Stimulated activated naive CD8-positive, alpha-beta T cell treated with anti-CD3 and anti-CD28 coated beads, Interleukin-15, amount 100 ng/mL, for 72 hours (primary cell): ENCODE measurements at regions not wholly inside any gene's neighbourhood (a gene's known extent, or its start where the extent isn't known, plus 50 kb on each side); places are given as distances from the start of the nearest gene placed in this dataset.

Experiments
- ATAC-seq: fragments of 150-1000 bp; cut with Tn5 transposase; 2 replicates; pipeline ENCODE4 v1.10.0; 2021; ENCODE audit warnings: mild to moderate bottlenecking, moderate library complexity
- DNase-seq, 2 donors: peaks; one replicate each; pipeline ENCODE4 v3.0.0; 2021 to 2022
- H3K27ac Mint-ChIP-seq, 2 donors: one replicate each; pipeline ENCODE4 v1.8.0; 2022; ENCODE audit warnings: mild to moderate bottlenecking in 2 of 2, mixed read lengths in 2 of 2, moderate library complexity in 2 of 2
- H3K27me3 Mint-ChIP-seq: one replicate; pipeline ENCODE4 v1.8.0; 2022; ENCODE audit warnings: mixed read lengths
- H3K4me1 Mint-ChIP-seq: one replicate; pipeline ENCODE4 v1.8.0; 2022; ENCODE audit warnings: mild to moderate bottlenecking, mixed read lengths
- H3K4me3 Mint-ChIP-seq, 2 donors: one replicate each; pipeline ENCODE4 v1.8.0; 2022; ENCODE audit warnings: mild to moderate bottlenecking in 2 of 2, mixed read lengths in 2 of 2, moderate library complexity in 1 of 2
- H3K9me3 Mint-ChIP-seq, 2 donors: one replicate each; pipeline ENCODE4 v1.8.0; 2022; ENCODE audit warnings: mixed read lengths in 2 of 2

- Mint-ChIP-seq H3K9me3 (no peaks in the 10 kb centered on the region), H3K4me3 (no peak overlapping the region), H3K27me3 (peaks cover 17% of the 10 kb centered on the region), H3K4me1 (no peaks in the 10 kb centered on the region), H3K27ac (no peak overlapping the region)
- ATAC-seq (no peak), DNase-seq (no peak)
These were observed 138.8 kb downstream of the RCN1 start for GRCh38 chr11:32229576-32230240.

- no peaks in the 10 kb centered on the region for H3K9me3 Mint-ChIP-seq
- DNase-seq (peak in 1 of 2 donors; percentile 3), ATAC-seq (peak; percentile 64)
- H3K4me1 Mint-ChIP-seq, result no peaks in the 10 kb centered on the region
- no peak overlapping the region for H3K4me3 Mint-ChIP-seq
- peak overlapping the region in 1 of 2 donors; percentile 2 for H3K27ac Mint-ChIP-seq
- peaks cover 17% of the 10 kb centered on the region for H3K27me3 Mint-ChIP-seq
These were observed 141.1 kb downstream of the RCN1 start for GRCh38 chr11:32231909-32232493.

- H3K27me3 Mint-ChIP-seq, result peaks cover 17% of the 10 kb centered on the region
- no peak for DNase-seq
- no peaks in the 10 kb centered on the region for H3K4me1 Mint-ChIP-seq
- no peak for ATAC-seq
- no peaks in the 10 kb centered on the region for H3K9me3 Mint-ChIP-seq
- no peak overlapping the region for H3K4me3 Mint-ChIP-seq
- no peak overlapping the region for H3K27ac Mint-ChIP-seq
These were observed 141.6 kb downstream of the RCN1 start for GRCh38 chr11:32232516-32232915.

GRCh38 chr11:32233276-32233675 is 142.4 kb downstream of the RCN1 start:
- no peak for ATAC-seq
- no peak for DNase-seq
- no peaks in the 10 kb centered on the region for H3K9me3 Mint-ChIP-seq
- no peak overlapping the region for H3K4me3 Mint-ChIP-seq
- H3K27ac Mint-ChIP-seq, result no peak overlapping the region
- H3K27me3 Mint-ChIP-seq, result peaks cover 17% of the 10 kb centered on the region
- no peaks in the 10 kb centered on the region for H3K4me1 Mint-ChIP-seq

DNA sequence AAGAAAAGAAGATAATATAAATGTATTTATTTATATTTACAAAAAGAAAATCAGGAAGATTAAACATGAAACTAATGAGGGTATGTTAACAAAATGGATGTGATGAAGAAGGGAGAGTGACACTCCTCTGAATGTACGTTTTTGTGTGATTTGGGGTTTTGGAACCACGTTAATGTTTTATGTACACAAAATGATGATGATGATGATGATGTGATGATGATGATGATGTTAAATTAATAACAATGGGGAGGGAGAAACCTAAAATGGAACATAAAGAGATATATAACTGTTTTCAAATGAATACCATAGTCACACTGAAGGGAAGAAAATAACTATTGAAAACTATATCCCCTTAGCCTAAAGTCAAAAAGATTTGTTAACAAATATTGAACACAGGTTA is 143.1 kb downstream of the RCN1 start:
- Mint-ChIP-seq H3K9me3 (no peaks in the 10 kb centered on the region), H3K4me3 (no peak overlapping the region), H3K4me1 (no peaks in the 10 kb centered on the region), H3K27ac (no peak overlapping the region), H3K27me3 (peaks cover 17% of the 10 kb centered on the region)
- DNase-seq, result no peak
- ATAC-seq, result no peak

DNA sequence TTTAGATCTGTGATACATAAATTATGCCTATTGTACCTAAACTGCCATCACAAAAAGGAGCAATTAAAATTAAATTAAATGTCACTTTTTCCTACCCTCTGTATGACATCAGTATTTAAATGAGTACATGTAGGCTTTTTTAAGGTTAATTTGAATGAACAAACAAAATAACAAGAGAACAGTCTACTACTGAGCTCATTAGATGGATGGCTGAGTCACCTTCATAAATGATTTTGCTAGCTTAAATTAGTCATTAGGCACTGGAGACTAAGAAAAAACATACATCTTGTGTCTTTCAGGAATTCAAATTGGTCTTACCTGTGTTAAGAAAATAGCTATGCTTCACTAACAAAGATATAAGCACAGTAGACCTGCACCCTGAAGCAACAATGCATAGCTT is 153.6 kb downstream of the RCN1 start:
- H3K9me3 Mint-ChIP-seq, result no peaks in the 10 kb centered on the region

GRCh38 chr11:32253706-32254105 is 162.8 kb downstream of the RCN1 start:
- no peak for ATAC-seq
- no peak overlapping the region for H3K27ac Mint-ChIP-seq
- H3K27me3 Mint-ChIP-seq, result peaks cover 7% of the 10 kb centered on the region
- DNase-seq, result no peak
- H3K4me1 Mint-ChIP-seq, result no peaks in the 10 kb centered on the region
- H3K9me3 Mint-ChIP-seq, result no peaks in the 10 kb centered on the region
- H3K4me3 Mint-ChIP-seq, result no peak overlapping the region

More for the DNA sequence above, 153.6 kb downstream of the RCN1 start:
- Mint-ChIP-seq H3K27me3 (no peaks in the 10 kb centered on the region), H3K27ac (no peak overlapping the region), H3K4me1 (no peaks in the 10 kb centered on the region), H3K4me3 (no peak overlapping the region)
- DNase-seq, result no peak
- ATAC-seq, result no peak

DNA sequence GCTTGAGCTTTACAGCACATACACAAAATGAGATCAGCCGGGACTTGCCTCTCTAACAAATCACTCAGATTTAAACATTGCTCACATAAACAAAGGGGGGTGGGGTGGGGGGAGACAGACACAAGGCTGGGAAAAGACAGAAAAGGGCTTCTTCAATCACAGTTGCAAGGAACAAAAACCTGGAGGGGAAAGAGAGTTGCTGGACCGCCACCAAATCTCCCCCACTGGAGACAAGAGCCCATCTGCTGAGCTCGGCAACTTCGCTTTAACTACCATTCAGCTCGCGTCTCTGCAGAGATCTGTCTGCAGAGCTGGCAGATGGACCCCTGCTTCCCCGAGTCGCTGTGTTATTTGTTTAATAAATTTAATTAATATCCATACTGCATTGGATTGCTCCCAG is 165.0 kb downstream of the RCN1 start:
- Mint-ChIP-seq H3K4me3 (no peak overlapping the region), H3K27me3 (peaks cover 7% of the 10 kb centered on the region), H3K27ac (no peak overlapping the region), H3K9me3 (no peaks in the 10 kb centered on the region), H3K4me1 (no peaks in the 10 kb centered on the region)
- no peak for ATAC-seq
- no peak for DNase-seq

- no peak overlapping the region for H3K4me3 Mint-ChIP-seq
- ATAC-seq (no peak), DNase-seq (no peak)
These were observed 165.6 kb downstream of the RCN1 start for GRCh38 chr11:32256466-32256865.

GRCh38 chr11:32259641-32260081 is 168.8 kb downstream of the RCN1 start:
- no peak overlapping the region for H3K4me3 Mint-ChIP-seq
- no peak for DNase-seq
- H3K27me3 Mint-ChIP-seq, result peaks cover 18% of the 10 kb centered on the region
- no peak overlapping the region for H3K27ac Mint-ChIP-seq
- no peaks in the 10 kb centered on the region for H3K9me3 Mint-ChIP-seq
- no peak for ATAC-seq
- H3K4me1 Mint-ChIP-seq, result no peaks in the 10 kb centered on the region

More at GRCh38 chr11:32256466-32256865, 165.6 kb downstream of the RCN1 start:
- Mint-ChIP-seq H3K27ac (no peak overlapping the region), H3K9me3 (no peaks in the 10 kb centered on the region), H3K27me3 (peaks cover 7% of the 10 kb centered on the region), H3K4me1 (no peaks in the 10 kb centered on the region)

GRCh38 chr11:32262367-32262766 is 171.5 kb downstream of the RCN1 start:
- ATAC-seq (no peak), DNase-seq (no peak)
- Mint-ChIP-seq H3K27me3 (peaks cover 20% of the 10 kb centered on the region), H3K9me3 (no peaks in the 10 kb centered on the region), H3K4me3 (no peak overlapping the region), H3K27ac (no peak overlapping the region), H3K4me1 (no peaks in the 10 kb centered on the region)

DNA sequence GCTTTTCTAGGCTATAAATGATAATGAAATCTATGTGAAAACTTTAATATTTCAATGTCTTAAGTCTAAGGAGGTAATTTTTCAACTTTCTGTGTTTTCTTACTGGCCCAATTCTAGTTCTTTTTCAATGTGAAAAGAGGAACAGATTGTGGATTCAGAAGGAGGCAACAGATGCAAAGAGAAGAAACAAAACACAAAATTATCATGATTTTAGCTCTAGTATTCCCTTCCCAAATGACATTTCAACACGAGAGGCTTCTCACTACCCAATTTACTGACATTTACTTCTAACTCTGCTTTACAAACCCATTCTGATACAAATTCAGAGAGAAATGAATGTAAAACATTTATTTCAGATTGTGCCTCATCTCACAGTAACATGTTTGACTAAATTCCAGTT is 169.4 kb downstream of the WT1 start:
- DNase-seq (no peak), ATAC-seq (no peak)
- Mint-ChIP-seq H3K27ac (no peak overlapping the region), H3K4me1 (peaks cover 5% of the 10 kb centered on the region), H3K27me3 (peaks cover 20% of the 10 kb centered on the region), H3K4me3 (no peak overlapping the region), H3K9me3 (no peaks in the 10 kb centered on the region)

GRCh38 chr11:32266601-32267000 is 168.7 kb downstream of the WT1 start:
- peaks cover 5% of the 10 kb centered on the region for H3K4me1 Mint-ChIP-seq
- H3K9me3 Mint-ChIP-seq, result no peaks in the 10 kb centered on the region
- H3K4me3 Mint-ChIP-seq, result no peak overlapping the region
- H3K27ac Mint-ChIP-seq, result no peak overlapping the region
- no peak for ATAC-seq
- peaks cover 26% of the 10 kb centered on the region for H3K27me3 Mint-ChIP-seq
- no peak for DNase-seq

DNA sequence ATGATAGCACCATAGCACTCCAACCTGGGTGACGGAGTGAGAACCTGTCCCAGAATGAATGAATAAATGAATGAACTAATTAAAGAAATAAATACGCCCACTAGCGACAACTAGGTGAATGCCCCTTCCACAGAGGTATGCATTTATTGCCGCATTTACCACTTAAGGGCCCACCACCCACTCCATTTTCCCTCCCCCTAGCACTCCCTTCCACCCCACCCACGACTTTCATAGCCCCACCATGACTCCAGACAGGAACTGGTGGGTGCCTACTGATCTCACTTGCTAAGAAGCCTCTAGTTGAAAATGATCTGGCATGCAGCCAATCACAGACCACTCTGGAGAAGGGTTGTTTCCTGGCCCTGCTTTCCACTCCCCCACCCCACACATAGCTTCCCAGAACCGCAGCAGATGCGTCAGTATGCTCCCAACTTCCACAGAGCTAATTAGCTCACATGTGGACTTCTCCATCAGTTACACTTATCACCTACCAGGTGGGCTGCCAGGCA is 167.6 kb downstream of the WT1 start:
- Mint-ChIP-seq H3K4me1 (peaks cover 5% of the 10 kb centered on the region), H3K4me3 (no peak overlapping the region), H3K9me3 (no peaks in the 10 kb centered on the region), H3K27me3 (peaks cover 33% of the 10 kb centered on the region), H3K27ac (no peak overlapping the region)
- no peak for DNase-seq
- no peak for ATAC-seq

DNA sequence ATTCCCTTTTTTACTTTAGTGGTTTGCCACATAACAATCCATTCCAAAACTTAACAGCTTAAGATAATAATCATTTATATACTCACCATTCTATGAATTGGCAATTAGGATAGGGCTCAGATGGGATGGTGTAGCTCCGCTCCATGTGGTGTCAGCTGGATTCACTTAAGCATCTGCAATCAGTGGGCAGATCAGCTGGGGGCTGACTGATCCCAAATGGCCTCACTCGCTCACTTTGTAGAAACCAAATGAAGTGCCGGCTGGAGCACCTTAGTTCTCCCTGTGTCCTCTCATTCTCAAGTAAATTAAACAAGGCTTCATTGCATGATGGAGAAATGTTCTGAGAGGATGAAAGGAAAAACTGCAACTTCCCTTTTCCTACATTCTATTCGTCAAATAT is 161.4 kb downstream of the WT1 start:
- no peak overlapping the region for H3K4me3 Mint-ChIP-seq
- H3K4me1 Mint-ChIP-seq, result no peaks in the 10 kb centered on the region
- DNase-seq (no peak), ATAC-seq (no peak)
- peaks cover 28% of the 10 kb centered on the region for H3K27me3 Mint-ChIP-seq
- no peak overlapping the region for H3K27ac Mint-ChIP-seq
- no peaks in the 10 kb centered on the region for H3K9me3 Mint-ChIP-seq

DNA sequence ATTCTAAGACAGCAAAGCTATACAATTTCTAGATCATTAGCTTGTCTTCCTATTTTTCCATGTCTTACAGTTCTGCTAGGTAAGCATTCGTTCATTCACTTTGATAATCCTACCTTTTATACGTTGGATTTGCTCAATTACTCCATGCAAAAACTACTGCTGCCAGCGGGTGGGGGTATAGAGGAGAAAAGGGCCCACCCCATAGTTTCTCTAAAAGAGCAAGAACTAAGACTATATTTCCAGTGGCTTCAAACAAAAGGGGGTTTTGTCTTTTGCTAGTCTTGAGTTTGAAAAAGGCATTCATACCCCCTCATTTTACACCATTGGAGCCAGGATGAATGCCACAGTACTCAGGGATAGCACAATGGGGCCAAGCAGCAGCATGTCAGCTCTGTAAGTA is 155.7 kb downstream of the WT1 start:
- no peak for ATAC-seq
- H3K4me1 Mint-ChIP-seq, result no peaks in the 10 kb centered on the region
- H3K27ac Mint-ChIP-seq, result no peak overlapping the region
- H3K27me3 Mint-ChIP-seq, result peaks cover 28% of the 10 kb centered on the region
- DNase-seq, result no peak
- H3K9me3 Mint-ChIP-seq, result peaks cover 4 to 7% of the 10 kb centered on the region in 2 donors
- H3K4me3 Mint-ChIP-seq, result no peak overlapping the region
